GM12874 (cell line): ENCODE measurements at regions not wholly inside any gene's neighbourhood (a gene's known extent, or its start where the extent isn't known, plus 50 kb on each side); places are given as distances from the start of the nearest gene placed in this dataset.

ENCODE experiments used
- TF ChIP-seq, protein P1 (sequence below): IDR thresholded peaks from 2 replicates; pipeline ENCODE4 v1.5.1; 2011; ENCODE audit warnings: low read depth, mild to moderate bottlenecking, control low read depth, low read length, moderate library complexity; ENCODE audit not compliant: insufficient read depth

DNA sequence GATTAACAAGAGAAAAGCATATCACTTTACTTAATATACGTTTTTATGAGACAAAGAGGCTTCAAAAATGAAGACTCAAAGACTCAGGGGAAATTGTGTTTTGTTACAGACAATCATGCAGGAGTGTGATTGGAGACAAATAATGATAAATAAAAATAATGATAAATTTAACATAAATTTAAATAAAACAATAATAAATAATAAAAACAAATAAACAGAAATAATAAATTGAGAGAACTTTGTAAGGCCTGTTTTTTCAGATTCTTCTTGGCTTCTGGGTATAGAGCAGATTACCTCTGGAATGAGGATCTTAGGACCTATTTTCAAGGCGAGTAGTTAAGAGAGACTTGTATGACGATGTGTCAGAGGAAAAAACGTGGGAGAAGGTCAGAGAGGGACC, 271.4 kb upstream of the POT1 start:
- TF ChIP-seq, protein P1, sequence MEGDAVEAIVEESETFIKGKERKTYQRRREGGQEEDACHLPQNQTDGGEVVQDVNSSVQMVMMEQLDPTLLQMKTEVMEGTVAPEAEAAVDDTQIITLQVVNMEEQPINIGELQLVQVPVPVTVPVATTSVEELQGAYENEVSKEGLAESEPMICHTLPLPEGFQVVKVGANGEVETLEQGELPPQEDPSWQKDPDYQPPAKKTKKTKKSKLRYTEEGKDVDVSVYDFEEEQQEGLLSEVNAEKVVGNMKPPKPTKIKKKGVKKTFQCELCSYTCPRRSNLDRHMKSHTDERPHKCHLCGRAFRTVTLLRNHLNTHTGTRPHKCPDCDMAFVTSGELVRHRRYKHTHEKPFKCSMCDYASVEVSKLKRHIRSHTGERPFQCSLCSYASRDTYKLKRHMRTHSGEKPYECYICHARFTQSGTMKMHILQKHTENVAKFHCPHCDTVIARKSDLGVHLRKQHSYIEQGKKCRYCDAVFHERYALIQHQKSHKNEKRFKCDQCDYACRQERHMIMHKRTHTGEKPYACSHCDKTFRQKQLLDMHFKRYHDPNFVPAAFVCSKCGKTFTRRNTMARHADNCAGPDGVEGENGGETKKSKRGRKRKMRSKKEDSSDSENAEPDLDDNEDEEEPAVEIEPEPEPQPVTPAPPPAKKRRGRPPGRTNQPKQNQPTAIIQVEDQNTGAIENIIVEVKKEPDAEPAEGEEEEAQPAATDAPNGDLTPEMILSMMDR, result no peak

DNA sequence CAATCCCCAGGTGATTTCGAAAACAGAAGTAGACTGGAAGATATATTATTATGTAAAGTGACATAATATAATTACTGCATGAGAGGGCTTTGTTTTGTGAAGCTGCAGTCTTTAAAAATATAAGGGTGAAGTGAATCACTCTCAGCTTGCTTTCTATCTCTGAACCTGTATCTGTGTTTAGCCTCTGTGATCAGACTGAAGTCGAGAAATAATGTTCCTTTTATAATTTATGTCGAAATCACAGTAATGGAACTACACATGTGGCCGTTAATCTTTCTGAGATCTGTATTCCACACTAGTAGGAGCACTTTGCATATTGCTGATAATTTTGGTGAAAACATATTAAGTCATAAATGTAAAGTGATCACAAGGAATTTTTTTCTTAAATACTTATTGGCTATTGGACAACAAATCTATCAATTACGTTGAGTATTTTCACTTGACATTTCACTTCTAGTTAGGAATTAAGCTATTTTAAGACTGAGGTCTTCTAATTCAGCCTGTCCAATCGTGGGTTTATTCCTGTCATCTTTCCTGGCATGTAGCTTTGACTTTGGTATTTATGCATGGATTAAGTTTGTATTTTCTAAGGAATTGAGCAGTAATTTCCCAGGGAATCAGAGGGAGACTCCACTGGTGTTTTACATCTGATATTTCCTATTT, 268.2 kb upstream of the POT1 start:
- TF ChIP-seq, protein P1, result no peak

DNA sequence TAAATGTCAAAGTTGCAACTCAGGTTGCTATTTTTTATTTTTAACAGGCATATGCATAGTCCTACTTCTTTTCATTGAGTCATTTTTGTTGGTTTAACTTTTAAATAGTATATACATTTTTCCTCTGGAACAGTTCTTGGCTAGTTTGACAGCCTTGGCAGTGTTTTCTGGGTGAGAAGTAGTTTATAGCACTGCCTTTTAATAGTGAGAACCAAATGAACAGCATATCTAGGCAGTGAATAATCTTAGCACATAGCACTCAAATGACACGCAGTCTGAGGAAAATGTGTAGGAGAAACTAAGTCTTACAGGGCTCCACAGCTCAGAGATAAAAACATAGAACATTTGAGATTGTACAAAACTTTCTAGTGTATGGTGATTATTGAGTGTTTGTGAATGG, 265.5 kb upstream of the POT1 start:
- TF ChIP-seq, protein P1, result no peak

DNA sequence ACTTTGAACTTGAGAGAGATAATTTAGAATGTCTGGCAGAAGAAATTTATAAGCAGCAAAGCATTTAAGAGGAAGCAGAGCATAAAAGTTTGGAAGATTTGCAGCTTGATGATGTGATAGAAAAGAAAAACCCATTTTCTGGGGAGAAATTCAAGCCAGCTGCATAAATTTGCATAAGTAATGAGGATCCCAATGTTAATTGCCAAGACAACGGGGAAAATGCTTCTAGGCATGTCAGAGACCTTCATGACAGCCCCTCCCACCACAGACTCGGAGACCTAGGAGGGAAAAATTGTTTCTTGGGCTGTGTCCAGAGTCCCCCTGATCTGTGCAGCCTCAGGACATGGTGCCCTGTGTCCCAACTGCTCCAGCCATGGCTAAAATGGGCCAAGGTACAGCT, 263.6 kb upstream of the POT1 start:
- TF ChIP-seq, protein P1, result no peak

DNA sequence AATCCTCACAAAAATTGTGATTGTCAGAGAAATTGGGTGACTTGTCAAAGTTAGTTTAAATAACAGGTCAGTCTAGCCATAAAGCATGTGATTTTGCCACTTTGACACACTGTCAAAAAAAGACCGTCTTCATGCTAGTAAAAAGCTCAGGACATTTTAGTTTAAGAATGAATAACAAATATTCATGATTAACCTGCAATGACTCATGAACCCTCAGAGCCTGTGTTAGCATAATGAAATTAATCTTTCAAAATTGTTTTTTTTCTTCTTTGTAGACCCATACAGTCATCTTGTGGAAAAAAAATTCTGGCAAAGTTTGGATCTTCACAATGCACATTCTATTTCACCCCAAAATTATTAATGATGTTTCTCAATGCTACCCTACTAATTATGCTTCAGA, 255.2 kb upstream of the POT1 start:
- TF ChIP-seq, protein P1, result no peak

DNA sequence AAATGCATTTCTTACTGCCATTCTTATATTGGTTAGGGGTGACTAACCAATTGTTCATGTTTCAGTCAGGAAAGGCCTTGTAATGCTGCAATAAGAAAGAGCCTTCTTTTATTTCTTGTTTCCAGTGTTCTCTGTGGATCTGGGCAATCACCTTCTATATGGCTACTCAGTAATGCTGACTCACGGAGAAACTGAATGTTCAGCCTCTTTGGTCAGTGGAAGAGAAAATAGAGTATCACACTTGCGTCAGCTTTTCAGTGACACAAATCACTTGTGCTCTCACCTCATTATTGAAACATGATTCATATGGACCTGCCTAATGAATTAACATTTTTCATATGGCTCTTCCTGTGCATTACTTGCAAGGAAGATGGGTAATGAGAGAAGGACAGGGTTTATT, 243.9 kb upstream of the POT1 start:
- TF ChIP-seq, protein P1, result no peak

DNA sequence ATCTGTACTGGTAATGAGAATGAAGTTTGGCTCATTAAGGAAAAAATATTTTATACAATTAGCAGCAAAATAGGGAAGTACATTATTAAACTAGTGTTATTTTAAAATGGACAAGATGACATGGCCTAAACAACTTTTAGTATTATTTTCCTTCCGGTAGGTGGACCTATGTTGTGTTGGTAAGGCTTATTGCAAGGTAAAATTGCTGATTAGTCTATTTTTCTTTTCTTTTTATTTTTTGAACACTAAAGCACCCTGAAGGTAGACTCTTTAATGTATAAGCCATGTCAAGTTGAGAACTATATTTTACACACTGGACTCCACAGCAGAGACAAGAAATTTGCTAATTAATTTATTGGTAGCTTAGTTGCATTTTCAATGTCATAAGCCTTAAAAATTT, 239.5 kb upstream of the POT1 start:
- TF ChIP-seq, protein P1, result no peak
